IMR-90 (cell line): ENCODE measurements at regions not wholly inside any gene's neighbourhood (a gene's known extent, or its start where the extent isn't known, plus 50 kb on each side); places are given as distances from the start of the nearest gene placed in this dataset.

Experiments
- ATAC-seq: fragments of 200-7000 bp; cut with Tn5 transposase; 2 replicates; pipeline ENCODE4 v1.9.1; 2020; ENCODE audit warnings: low read depth, mild to moderate bottlenecking, moderate library complexity
- BruUV-seq: library from RNA; stranded (reverse); fragments of 400-500 nt; replicated peaks from 2 replicates; lab custom pipeline; 2021; lab: Mats Ljungman, UMichigan
- CTCF ChIA-PET: fragments of 300-600 bp; formaldehyde crosslinking; extraction: SDS; loops from one replicate; lab custom pipeline; 2021; ENCODE audit warnings: antibody characterized with exemption; lab: Yijun Ruan, JAX
- POLR2A ChIA-PET: fragments of 300-600 bp; sonication (Branson Sonifier 250); formaldehyde crosslinking; loops from one replicate; lab custom pipeline; 2022; ENCODE audit warnings: antibody characterized with exemption; ENCODE audit not compliant: unreplicated experiment; lab: Charles Lee
- DNase-seq: peaks from one replicate; pipeline ENCODE4 v3.0.0; 2013
- H2AFZ ChIP-seq: replicated peaks from 2 replicates; pipeline ENCODE3; 2013; ENCODE audit warnings: low read length, mild to moderate bottlenecking; ENCODE audit not compliant: poor library complexity
- H2AK5ac ChIP-seq: 2 replicates; pipeline ENCODE4 v1.6.1; 2013; ENCODE audit warnings: low read depth, low read length, inconsistent platforms
- H2AK9ac ChIP-seq: replicated peaks from 2 replicates; pipeline ENCODE3; 2013; ENCODE audit warnings: mild to moderate bottlenecking, low read depth, low read length, moderate library complexity; ENCODE audit not compliant: poor library complexity
- H2BK120ac ChIP-seq: 2 replicates; pipeline ENCODE4 v1.6.1; 2013; ENCODE audit warnings: low read depth, low read length, inconsistent platforms
- H2BK15ac ChIP-seq: 3 replicates; pipeline ENCODE4 v1.6.1; 2013; ENCODE audit warnings: low read depth, low read length, inconsistent platforms
- H2BK20ac ChIP-seq: 2 replicates; pipeline ENCODE4 v1.6.1; 2013; ENCODE audit warnings: low read depth, mild to moderate bottlenecking, inconsistent platforms, low read length, moderate library complexity
- H2BK5ac ChIP-seq: 2 replicates; pipeline ENCODE4 v1.6.1; 2013; ENCODE audit warnings: mild to moderate bottlenecking, low read depth, low read length, inconsistent platforms; ENCODE audit not compliant: poor library complexity, severe bottlenecking
- H3K14ac ChIP-seq: replicated peaks from 2 replicates; pipeline ENCODE4 v1.6.1; 2013; ENCODE audit warnings: low read depth, low read length, inconsistent platforms
- H3K18ac ChIP-seq: 2 replicates; pipeline ENCODE4 v1.6.1; 2013; ENCODE audit warnings: low read depth, low read length, control low read depth
- H3K23ac ChIP-seq: 2 replicates; pipeline ENCODE4 v1.6.1; 2013; ENCODE audit warnings: low read depth, low read length, inconsistent platforms
- H3K27ac ChIP-seq: 2 replicates; pipeline ENCODE4 v1.5.1; 2013; ENCODE audit warnings: mild to moderate bottlenecking, control low read depth, low read length; ENCODE audit not compliant: insufficient read depth
- H3K27me3 ChIP-seq: 2 replicates; pipeline ENCODE4 v1.6.1; 2013; ENCODE audit warnings: low read length; ENCODE audit not compliant: control insufficient read depth, insufficient read depth
- H3K36me3 ChIP-seq: 2 replicates; pipeline ENCODE4 v1.6.1; 2013; ENCODE audit warnings: low read length, mixed read lengths; ENCODE audit not compliant: control insufficient read depth, insufficient read depth
- H3K4ac ChIP-seq: 2 replicates; pipeline ENCODE4 v1.6.1; 2013; ENCODE audit warnings: low read depth, low read length, inconsistent platforms
- H3K4me1 ChIP-seq: 2 replicates; pipeline ENCODE4 v1.6.1; 2013; ENCODE audit warnings: low read length, mixed read lengths; ENCODE audit not compliant: control insufficient read depth, insufficient read depth
- H3K4me2 ChIP-seq: 2 replicates; pipeline ENCODE4 v1.6.1; 2013; ENCODE audit warnings: low read depth, mild to moderate bottlenecking, control low read depth, low read length, moderate library complexity
- H3K4me3 ChIP-seq: 2 replicates; pipeline ENCODE4 v1.5.1; 2013; ENCODE audit warnings: low read depth, mild to moderate bottlenecking, control low read depth, low read length, moderate library complexity; ENCODE audit not compliant: insufficient read depth
- H3K56ac ChIP-seq: 2 replicates; pipeline ENCODE4 v1.6.1; 2013; ENCODE audit warnings: low read length, inconsistent platforms; ENCODE audit not compliant: insufficient read depth; ENCODE audit errors: extremely low read depth
- H3K79me1 ChIP-seq, 2 experiments: 2 replicates each; pipeline ENCODE4 v1.6.1; 2013; ENCODE audit warnings: low read length in 2 of 2, inconsistent platforms in 1 of 2, low read depth in 1 of 2
- H3K9ac ChIP-seq: 2 replicates; pipeline ENCODE4 v1.6.1; 2013; ENCODE audit warnings: low read depth, low read length, control low read depth
- H3K9me1 ChIP-seq: 2 replicates; pipeline ENCODE4 v1.6.1; 2013; ENCODE audit warnings: low read length, inconsistent platforms; ENCODE audit not compliant: insufficient read depth
- H3K9me3 ChIP-seq: 2 replicates; pipeline ENCODE4 v1.6.1; 2013; ENCODE audit warnings: low read length; ENCODE audit not compliant: control insufficient read depth, insufficient read depth
- H4K20me1 ChIP-seq: 2 replicates; pipeline ENCODE4 v1.6.1; 2013; ENCODE audit warnings: low read length, inconsistent platforms; ENCODE audit not compliant: insufficient read depth
- H4K5ac ChIP-seq: 2 replicates; pipeline ENCODE4 v1.6.1; 2013; ENCODE audit warnings: mild to moderate bottlenecking, low read depth, low read length, control low read depth
- H4K8ac ChIP-seq, 2 experiments: 2 replicates each; pipeline ENCODE4 v1.6.1; 2013; ENCODE audit warnings: low read depth in 2 of 2, low read length in 2 of 2, control low read depth in 1 of 2, inconsistent platforms in 1 of 2
- H4K91ac ChIP-seq: 2 replicates; pipeline ENCODE4 v1.6.1; 2013; ENCODE audit warnings: low read depth, low read length, inconsistent platforms; ENCODE audit not compliant: insufficient read depth
- USF2 ChIP-seq: fragments of 150-350 bp; IDR thresholded peaks from 2 replicates; pipeline ENCODE4 v1.6.1; 2017; ENCODE audit warnings: mild to moderate bottlenecking, antibody characterized with exemption, low read length, low read depth
- dilution Hi-C: fragments of 300-500 bp; cut with HindIII; formaldehyde crosslinking; loops from one replicate; pipeline ENCODE4 v1.14.3; 2018; ENCODE audit warnings: low sequenced_read_pairs; ENCODE audit not compliant: unreplicated experiment
- in situ Hi-C: fragments of 300-500 bp; cut with MboI; formaldehyde crosslinking; loops from 3 replicates; pipeline ENCODE4 v1.14.3; 2019; ENCODE audit warnings: low sequenced_read_pairs, inconsistent platforms, mixed read lengths
- intact Hi-C: fragments of 100-400 bp; cut with micrococcal nuclease; formaldehyde crosslinking; loops from 2 replicates; pipeline ENCODE4 v1.10.0; 2022

DNA sequence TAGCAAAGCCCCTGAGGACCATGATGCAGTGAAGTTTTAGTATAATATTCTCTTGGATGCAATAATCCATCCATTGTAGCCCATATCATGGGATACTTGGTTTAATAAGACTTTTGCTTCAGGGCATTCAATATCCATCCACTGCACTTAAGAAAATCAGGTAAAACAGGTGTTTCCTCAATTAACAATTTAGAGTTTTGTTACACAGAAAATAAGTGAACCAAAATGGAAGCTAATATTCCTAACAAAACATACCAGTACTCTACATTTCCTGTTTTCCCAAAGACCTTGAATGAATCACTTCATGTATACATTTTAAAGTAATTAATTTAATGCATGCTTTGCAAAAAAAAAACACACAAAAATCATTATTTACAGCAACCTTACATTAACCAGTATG lies 305.6 kb downstream of the NR2F1-AS1 start:
- POLR2A ChIA-PET, result no interaction called here
- H2AK9ac ChIP-seq, result no peak overlapping the region
- H2BK20ac ChIP-seq, result no peak overlapping the region
- H4K5ac ChIP-seq, result no peak overlapping the region
- no peak overlapping the region for H3K23ac ChIP-seq
- H3K9me3 ChIP-seq, result peaks cover 11% of the 10 kb centered on the region
- no peak overlapping the region for H2AFZ ChIP-seq
- CTCF ChIA-PET, result no interaction called here
- H3K27ac ChIP-seq, result no peak overlapping the region
- H3K27me3 ChIP-seq, result no peaks in the 10 kb centered on the region
- no peak overlapping the region for H3K18ac ChIP-seq
- H2AK5ac ChIP-seq, result no peak overlapping the region
- H4K91ac ChIP-seq, result no peak overlapping the region
- no peak for ATAC-seq
- H3K14ac ChIP-seq, result no peak overlapping the region
- no peak overlapping the region for H2BK120ac ChIP-seq
- H4K8ac ChIP-seq, result no peak overlapping the region
- no peaks in the 10 kb centered on the region for H3K36me3 ChIP-seq
- H3K4me2 ChIP-seq, result no peak overlapping the region
- no peak for TF ChIP-seq USF2
- in situ Hi-C loops, result no loop called here
- no peak overlapping the region for H3K4ac ChIP-seq
- no peak overlapping the region for H2BK5ac ChIP-seq
- no peak for DNase-seq
- no TSS peak for BruUV-seq
- H3K9ac ChIP-seq, result no peak overlapping the region
- H4K20me1 ChIP-seq, result no peaks in the 10 kb centered on the region
- H3K4me1 ChIP-seq, result peaks cover 6% of the 10 kb centered on the region; the same call in 1 of the 2 replicates
- peaks cover 2% of the 10 kb centered on the region; the same call in 1 of the 2 replicates for H3K9me1 ChIP-seq
- intact Hi-C loops, result no loop called here
- no peak overlapping the region for H3K56ac ChIP-seq
- H3K79me1 ChIP-seq, result no peaks in the 10 kb centered on the region
- H3K4me3 ChIP-seq, result no peak overlapping the region
- H2BK15ac ChIP-seq, result no peak overlapping the region
- dilution Hi-C loops, result no loop called here
